Epithelial cell of esophagus (primary cell): ENCODE measurements at regions not wholly inside any gene's neighbourhood (a gene's known extent, or its start where the extent isn't known, plus 50 kb on each side); places are given as distances from the start of the nearest gene placed in this dataset.

Experiments used
- DNase-seq: peaks from one replicate; pipeline ENCODE4 v3.0.0; 2010; ENCODE audit warnings: low read depth
- H3K4me3 ChIP-seq: 2 replicates; pipeline ENCODE4 v1.5.1; 2011; ENCODE audit warnings: mild to moderate bottlenecking, low read length, control low read depth
- CTCF ChIP-seq: IDR thresholded peaks from 2 replicates; pipeline ENCODE4 v1.5.1; 2011; ENCODE audit warnings: low read depth, mild to moderate bottlenecking, low read length, control low read depth, inconsistent platforms; ENCODE audit not compliant: insufficient read depth; ENCODE audit errors: missing control alignments

GRCh38 chrX:45760187-45760742 lies 559.6 kb upstream of the DIPK2B start:
- no peak for DNase-seq
- H3K4me3 ChIP-seq, result no peak overlapping the region
- TF ChIP-seq CTCF, result no peak

- TF ChIP-seq CTCF, result no peak
- DNase-seq, result peak; percentile 57
- H3K4me3 ChIP-seq, result no peak overlapping the region
Measured at GRCh38 chrX:45758738-45759397, 558.2 kb upstream of the DIPK2B start.

- no peak for TF ChIP-seq CTCF
- no peak overlapping the region for H3K4me3 ChIP-seq
- peak; percentile 66 for DNase-seq
Measured at GRCh38 chrX:45758319-45758718, 557.6 kb upstream of the DIPK2B start.

- peak; percentile 58 for DNase-seq
- H3K4me3 ChIP-seq, result no peak overlapping the region
- no peak for TF ChIP-seq CTCF
Measured at GRCh38 chrX:45757272-45757671, 556.6 kb upstream of the DIPK2B start.

GRCh38 chrX:45756557-45756956 lies 555.9 kb upstream of the DIPK2B start:
- H3K4me3 ChIP-seq, result no peak overlapping the region
- no peak for DNase-seq

GRCh38 chrX:45755703-45756102 lies 555.0 kb upstream of the DIPK2B start:
- no peak for TF ChIP-seq CTCF
- H3K4me3 ChIP-seq, result no peak overlapping the region
- no peak for DNase-seq

More at GRCh38 chrX:45756557-45756956, 555.9 kb upstream of the DIPK2B start:
- TF ChIP-seq CTCF, result no peak

- TF ChIP-seq CTCF, result no peak
- DNase-seq, result no peak
Measured at GRCh38 chrX:45751156-45751555, 550.5 kb upstream of the DIPK2B start.

More at GRCh38 chrX:45751156-45751555, 550.5 kb upstream of the DIPK2B start:
- no peak overlapping the region for H3K4me3 ChIP-seq
